ENCODE measurements at regions not wholly inside any gene's neighbourhood (a gene's known extent, or its start where the extent isn't known, plus 50 kb on each side); places are given as distances from the start of the nearest gene placed in this dataset.

DNA sequence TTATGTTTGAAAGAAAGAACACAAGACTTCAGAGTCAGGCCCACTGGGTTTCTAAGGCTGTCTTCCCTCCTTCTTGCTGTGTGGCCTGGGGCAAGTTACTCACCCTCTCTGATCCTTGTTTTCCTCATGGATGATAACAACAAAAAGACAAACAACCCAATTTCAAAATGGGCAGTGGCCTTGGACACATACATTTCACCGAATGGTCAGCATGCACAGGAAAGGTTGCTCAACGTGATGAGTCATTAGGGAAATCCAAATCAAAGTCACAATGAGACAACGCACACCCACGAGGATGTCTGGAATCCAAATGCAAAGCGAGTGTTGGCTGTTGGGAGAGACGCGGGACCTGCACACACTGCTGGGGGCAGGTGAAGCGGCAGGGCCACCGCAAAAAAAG lies 50.8 kb upstream of the PPP2R2C start:
- no peak for DNase-seq

DNA sequence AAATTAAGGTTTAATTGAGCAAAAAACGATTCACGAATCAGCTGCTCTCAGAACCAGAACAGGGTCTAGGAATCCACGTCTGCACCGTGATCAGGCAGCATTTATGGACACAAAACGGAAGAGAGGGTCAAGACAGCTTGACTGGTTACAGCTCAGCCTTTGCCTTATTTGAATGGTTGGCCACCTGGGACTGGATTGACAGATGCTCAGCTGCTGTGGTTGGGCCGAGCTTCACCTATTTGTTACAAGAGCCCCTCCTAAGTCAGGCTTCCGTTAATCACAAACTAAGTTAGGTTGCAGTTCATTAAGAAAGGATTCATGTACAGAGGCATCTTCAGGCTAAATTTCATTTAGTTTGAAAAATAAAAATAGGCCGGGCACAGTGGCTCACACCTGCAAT lies 50.6 kb upstream of the MAN2B2 start:
- peak; percentile 38 for DNase-seq
